ENCODE measurements at regions not wholly inside any gene's neighbourhood (a gene's known extent, or its start where the extent isn't known, plus 50 kb on each side); places are given as distances from the start of the nearest gene placed in this dataset.

- Histone ChIP-seq H3K27me3 (ENCODE audit: insufficient read depth, low read depth) (no peaks in the 10 kb centered on the region), H3K4me1 (replicated peaks; ENCODE audit: insufficient read depth) (no peaks in the 10 kb centered on the region), H3K4me2 (no peak overlapping the region), H3K9me2 (ENCODE audit: insufficient read depth) (no peaks in the 10 kb centered on the region), H4K20me1 (ENCODE audit: insufficient read depth) (no peaks in the 10 kb centered on the region), H3F3A (ENCODE audit: insufficient read depth, low read depth) (no peaks in the 10 kb centered on the region), H3K36me3 (ENCODE audit: low read depth) (no peaks in the 10 kb centered on the region), H3K4me3 (no peak overlapping the region), H3K79me2 (ENCODE audit: low read depth) (no peaks in the 10 kb centered on the region), H2AFZ (no peak overlapping the region), H3K9me3 (ENCODE audit: insufficient read depth, low read depth) (no peaks in the 10 kb centered on the region), H3K27ac (no peak overlapping the region)
- intact Hi-C loops (cut with micrococcal nuclease; ENCODE audit: unreplicated experiment), result no loop called here
- no peak for DNase-seq
- TF ChIP-seq EZH2 (IDR thresholded peaks at IDR 0.05; ENCODE audit: low read depth), result no peak
- TF ChIP-seq CTCF (conservative IDR thresholded peaks at IDR 0.05), result no peak
- ChIA-PET CTCF (no interaction called here), POLR2A (ENCODE audit: unreplicated experiment) (no interaction called here)
- BruUV-seq (replicated peaks), result no TSS peak
Measured at GRCh38 chr1:219265026-219265515, 91.4 kb downstream of the LYPLAL1 start.

DNA sequence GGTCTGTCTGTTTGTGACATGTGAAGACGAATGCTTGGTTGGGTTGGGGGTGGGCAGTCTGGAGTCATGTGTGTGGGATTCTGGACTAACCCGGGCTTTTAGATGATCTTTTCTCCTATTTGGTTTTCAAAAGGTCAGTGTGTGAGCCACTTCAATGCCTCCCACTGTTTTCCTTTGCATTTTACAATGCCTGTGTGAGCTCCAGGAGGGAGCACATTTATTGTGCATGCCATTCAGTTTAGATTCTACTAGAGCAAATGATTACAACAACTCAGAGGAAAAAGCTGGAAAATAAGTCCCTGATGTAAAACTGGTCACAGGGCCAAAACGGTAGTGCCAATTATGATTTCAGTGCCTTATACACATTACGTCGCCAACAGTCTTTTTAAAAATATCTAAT lies 90.9 kb downstream of the LYPLAL1 start:
- Histone ChIP-seq H3F3A (ENCODE audit: insufficient read depth, low read depth) (no peaks in the 10 kb centered on the region), H3K79me2 (ENCODE audit: low read depth) (no peaks in the 10 kb centered on the region), H2AFZ (no peak overlapping the region), H3K9me2 (ENCODE audit: insufficient read depth) (no peaks in the 10 kb centered on the region), H3K27me3 (ENCODE audit: insufficient read depth, low read depth) (no peaks in the 10 kb centered on the region), H3K4me2 (no peak overlapping the region), H3K9me3 (ENCODE audit: insufficient read depth, low read depth) (no peaks in the 10 kb centered on the region), H4K20me1 (ENCODE audit: insufficient read depth) (no peaks in the 10 kb centered on the region), H3K36me3 (ENCODE audit: low read depth) (no peaks in the 10 kb centered on the region), H3K4me1 (replicated peaks; ENCODE audit: insufficient read depth) (no peaks in the 10 kb centered on the region), H3K27ac (no peak overlapping the region), H3K4me3 (no peak overlapping the region)
- BruUV-seq (replicated peaks), result no TSS peak
- intact Hi-C loops (cut with micrococcal nuclease; ENCODE audit: unreplicated experiment), result no loop called here
- POLR2A ChIA-PET (ENCODE audit: unreplicated experiment), result no interaction called here
- CTCF ChIA-PET, result no interaction called here
- no peak for DNase-seq
- no peak for TF ChIP-seq CTCF (conservative IDR thresholded peaks at IDR 0.05)
- TF ChIP-seq EZH2 (IDR thresholded peaks at IDR 0.05; ENCODE audit: low read depth), result no peak
